ENCODE measurements at regions not wholly inside any gene's neighbourhood (a gene's known extent, or its start where the extent isn't known, plus 50 kb on each side); places are given as distances from the start of the nearest gene placed in this dataset.

GRCh38 chr2:173823543-173823939, 141.6 kb downstream of the SP3 start:
- H3K9me3 ChIP-seq (ENCODE audit: insufficient read depth, low read depth, low read length): no peaks in the 10 kb centered on the region
- no peaks in the 10 kb centered on the region for H3K36me3 ChIP-seq (ENCODE audit: insufficient read depth, low read length)
- H3K9ac ChIP-seq (ENCODE audit: low read depth, low read length, poor library complexity, severe bottlenecking): no peak overlapping the region
- no peaks in the 10 kb centered on the region for H3K27me3 ChIP-seq (ENCODE audit: insufficient read depth, low read length, poor library complexity, severe bottlenecking)
- TF ChIP-seq EZH2phosphoT487 (IDR thresholded peaks at IDR 0.05; ENCODE audit: borderline replicate concordance) (no peak), CTCF (conservative IDR thresholded peaks at IDR 0.05; ENCODE audit: low read length) (no peak)
- H2AFZ ChIP-seq (ENCODE audit: low read length): no peak overlapping the region
- no peaks in the 10 kb centered on the region for H3K9me2 ChIP-seq (replicated peaks; ENCODE audit: low read depth, low read length)
- H3K4me3 ChIP-seq (ENCODE audit: low read length, poor library complexity, severe bottlenecking): no peak overlapping the region
- no peaks in the 10 kb centered on the region for H3K79me2 ChIP-seq (ENCODE audit: insufficient read depth, low read length)
- H3K4me1 ChIP-seq (ENCODE audit: insufficient read depth, low read length, poor library complexity, severe bottlenecking): no peaks in the 10 kb centered on the region
- H3K4me2 ChIP-seq (ENCODE audit: low read depth, low read length, poor library complexity, severe bottlenecking): no peak overlapping the region
- H4K20me1 ChIP-seq (ENCODE audit: insufficient read depth, low read length, poor library complexity, severe bottlenecking): no peaks in the 10 kb centered on the region
- no peaks in the 10 kb centered on the region for H3F3A ChIP-seq (ENCODE audit: low read depth)

- TF ChIP-seq CTCF (conservative IDR thresholded peaks at IDR 0.05; ENCODE audit: low read length): no peak
- no peak for TF ChIP-seq EZH2phosphoT487 (IDR thresholded peaks at IDR 0.05; ENCODE audit: borderline replicate concordance)
- no peaks in the 10 kb centered on the region for H3K36me3 ChIP-seq (ENCODE audit: insufficient read depth, low read length)
Observed at GRCh38 chr2:173828189-173829142, 136.7 kb downstream of the SP3 start.

GRCh38 chr2:173829727-173830126, 135.4 kb downstream of the SP3 start:
- Histone ChIP-seq H3K4me3 (ENCODE audit: low read length, poor library complexity, severe bottlenecking) (no peak overlapping the region), H3K9ac (ENCODE audit: low read depth, low read length, poor library complexity, severe bottlenecking) (no peak overlapping the region), H3K27me3 (ENCODE audit: insufficient read depth, low read length, poor library complexity, severe bottlenecking) (no peaks in the 10 kb centered on the region), H3K79me2 (ENCODE audit: insufficient read depth, low read length) (no peaks in the 10 kb centered on the region), H3K9me2 (replicated peaks; ENCODE audit: low read depth, low read length) (no peaks in the 10 kb centered on the region), H2AFZ (ENCODE audit: low read length) (no peak overlapping the region), H3K9me3 (ENCODE audit: insufficient read depth, low read depth, low read length) (no peaks in the 10 kb centered on the region), H4K20me1 (ENCODE audit: insufficient read depth, low read length, poor library complexity, severe bottlenecking) (no peaks in the 10 kb centered on the region), H3F3A (ENCODE audit: low read depth) (no peaks in the 10 kb centered on the region), H3K4me1 (ENCODE audit: insufficient read depth, low read length, poor library complexity, severe bottlenecking) (peaks cover 3% of the 10 kb centered on the region), H3K36me3 (ENCODE audit: insufficient read depth, low read length) (no peaks in the 10 kb centered on the region), H3K4me2 (ENCODE audit: low read depth, low read length, poor library complexity, severe bottlenecking) (no peak overlapping the region)
- TF ChIP-seq EZH2phosphoT487 (IDR thresholded peaks at IDR 0.05; ENCODE audit: borderline replicate concordance) (no peak), CTCF (conservative IDR thresholded peaks at IDR 0.05; ENCODE audit: low read length) (no peak)

More at GRCh38 chr2:173828189-173829142, 136.7 kb downstream of the SP3 start:
- no peak overlapping the region for H3K4me3 ChIP-seq (ENCODE audit: low read length, poor library complexity, severe bottlenecking)
- no peak overlapping the region for H2AFZ ChIP-seq (ENCODE audit: low read length)
- no peaks in the 10 kb centered on the region for H3K27me3 ChIP-seq (ENCODE audit: insufficient read depth, low read length, poor library complexity, severe bottlenecking)
- H4K20me1 ChIP-seq (ENCODE audit: insufficient read depth, low read length, poor library complexity, severe bottlenecking): no peaks in the 10 kb centered on the region
- no peak overlapping the region for H3K9ac ChIP-seq (ENCODE audit: low read depth, low read length, poor library complexity, severe bottlenecking)
- H3K4me1 ChIP-seq (ENCODE audit: insufficient read depth, low read length, poor library complexity, severe bottlenecking): peaks cover 3% of the 10 kb centered on the region
- no peaks in the 10 kb centered on the region for H3K9me3 ChIP-seq (ENCODE audit: insufficient read depth, low read depth, low read length)
- H3F3A ChIP-seq (ENCODE audit: low read depth): no peaks in the 10 kb centered on the region
- H3K79me2 ChIP-seq (ENCODE audit: insufficient read depth, low read length): no peaks in the 10 kb centered on the region
- no peaks in the 10 kb centered on the region for H3K9me2 ChIP-seq (replicated peaks; ENCODE audit: low read depth, low read length)
- no peak overlapping the region for H3K4me2 ChIP-seq (ENCODE audit: low read depth, low read length, poor library complexity, severe bottlenecking)
